ENCODE measurements at regions not wholly inside any gene's neighbourhood (a gene's known extent, or its start where the extent isn't known, plus 50 kb on each side); places are given as distances from the start of the nearest gene placed in this dataset.

DNA sequence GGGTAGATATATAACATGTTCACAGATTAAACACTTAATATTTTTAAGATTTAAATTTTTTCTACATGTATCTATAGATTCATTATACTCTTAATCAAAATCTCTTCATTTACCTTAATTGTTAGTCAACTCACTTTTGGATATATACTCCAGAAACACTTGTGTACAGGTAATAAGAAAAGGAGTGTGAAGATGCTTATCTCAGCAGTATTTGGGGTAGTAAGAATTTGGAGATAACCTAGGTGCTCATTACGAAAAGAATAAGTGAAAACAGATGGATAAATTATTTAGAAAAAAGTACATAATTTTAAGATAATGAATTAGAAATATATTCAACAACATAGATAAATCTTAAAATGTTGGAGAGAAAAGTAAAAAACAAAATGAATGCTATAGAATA is 226.5 kb upstream of the PLSCR5 start:
- H3K27ac ChIP-seq (ENCODE audit: low read length), result no peak overlapping the region
- no peaks in the 10 kb centered on the region for H3K4me1 ChIP-seq (ENCODE audit: insufficient read depth, low read length)
- H3K36me3 ChIP-seq (ENCODE audit: insufficient read depth, low read depth, low read length), result no peaks in the 10 kb centered on the region
- H3K9ac ChIP-seq (ENCODE audit: low read depth, low read length), result no peak overlapping the region
- no peak overlapping the region for H3K4me3 ChIP-seq (ENCODE audit: low read length)
- H3K9me3 ChIP-seq (ENCODE audit: insufficient read depth, low read depth, low read length), result no peaks in the 10 kb centered on the region
- H3K27me3 ChIP-seq (ENCODE audit: insufficient read depth, low read length), result no peaks in the 10 kb centered on the region

DNA sequence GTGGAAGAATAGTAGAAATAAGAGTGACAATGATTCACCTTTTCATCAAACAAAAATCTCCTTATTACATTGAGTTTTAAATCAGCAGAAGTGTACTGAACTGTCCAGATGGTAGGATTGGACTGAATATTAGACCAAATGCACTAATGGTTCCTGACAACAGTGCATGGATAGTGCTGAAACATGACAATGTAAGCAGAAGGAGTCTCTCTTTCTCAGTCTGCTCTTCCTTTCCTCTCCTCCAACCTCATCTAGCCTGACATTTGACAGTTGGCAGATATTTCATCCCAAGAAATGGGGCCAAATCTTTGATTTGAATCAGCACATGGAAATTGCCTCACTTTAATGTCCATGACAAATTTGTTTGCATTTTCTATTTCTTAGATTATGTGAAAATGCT is 225.1 kb upstream of the PLSCR5 start:
- H3K4me1 ChIP-seq (ENCODE audit: insufficient read depth, low read length), result no peaks in the 10 kb centered on the region

DNA sequence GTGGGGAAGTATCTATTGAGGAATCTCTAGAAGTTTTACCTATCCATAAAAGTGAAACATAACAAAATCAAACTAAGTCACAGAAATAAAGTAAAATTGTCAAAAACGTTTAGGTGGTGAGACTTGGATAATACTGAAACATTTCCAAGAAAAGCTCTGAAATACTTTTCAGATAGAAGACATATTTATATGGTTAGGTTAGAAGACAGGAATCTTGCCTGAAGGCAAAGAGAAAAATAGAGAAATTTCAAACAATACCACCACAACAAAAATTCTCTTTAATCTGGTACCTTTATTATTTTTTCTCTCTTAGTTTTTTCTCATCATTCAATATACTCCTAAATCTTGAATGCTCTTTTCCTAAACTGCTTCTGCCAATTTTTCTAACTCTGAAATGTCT is 222.7 kb upstream of the PLSCR5 start:
- H3K27ac ChIP-seq (ENCODE audit: low read length), result no peak overlapping the region

More for the DNA sequence above, 225.1 kb upstream of the PLSCR5 start:
- Histone ChIP-seq H3K36me3 (ENCODE audit: insufficient read depth, low read depth, low read length) (no peaks in the 10 kb centered on the region), H3K9ac (ENCODE audit: low read depth, low read length) (no peak overlapping the region), H3K4me3 (ENCODE audit: low read length) (no peak overlapping the region), H3K27ac (ENCODE audit: low read length) (no peak overlapping the region), H3K27me3 (ENCODE audit: insufficient read depth, low read length) (no peaks in the 10 kb centered on the region), H3K9me3 (ENCODE audit: insufficient read depth, low read depth, low read length) (no peaks in the 10 kb centered on the region)

GRCh38 chr3:146823622-146824021 is 218.5 kb upstream of the PLSCR5 start:
- no peak overlapping the region for H3K9ac ChIP-seq (ENCODE audit: low read depth, low read length)
- no peak overlapping the region for H3K27ac ChIP-seq (ENCODE audit: low read length)
- no peaks in the 10 kb centered on the region for H3K36me3 ChIP-seq (ENCODE audit: insufficient read depth, low read depth, low read length)
- H3K27me3 ChIP-seq (ENCODE audit: insufficient read depth, low read length), result no peaks in the 10 kb centered on the region
- H3K9me3 ChIP-seq (ENCODE audit: insufficient read depth, low read depth, low read length), result no peaks in the 10 kb centered on the region
- H3K4me3 ChIP-seq (ENCODE audit: low read length), result no peak overlapping the region
- no peaks in the 10 kb centered on the region for H3K4me1 ChIP-seq (ENCODE audit: insufficient read depth, low read length)

More for the DNA sequence above, 222.7 kb upstream of the PLSCR5 start:
- Histone ChIP-seq H3K9ac (ENCODE audit: low read depth, low read length) (no peak overlapping the region), H3K4me3 (ENCODE audit: low read length) (no peak overlapping the region), H3K36me3 (ENCODE audit: insufficient read depth, low read depth, low read length) (no peaks in the 10 kb centered on the region), H3K27me3 (ENCODE audit: insufficient read depth, low read length) (no peaks in the 10 kb centered on the region), H3K4me1 (ENCODE audit: insufficient read depth, low read length) (no peaks in the 10 kb centered on the region), H3K9me3 (ENCODE audit: insufficient read depth, low read depth, low read length) (no peaks in the 10 kb centered on the region)

GRCh38 chr3:146818866-146819265 is 213.7 kb upstream of the PLSCR5 start:
- H3K9me3 ChIP-seq (ENCODE audit: insufficient read depth, low read depth, low read length), result no peaks in the 10 kb centered on the region
- H3K27ac ChIP-seq (ENCODE audit: low read length), result no peak overlapping the region
- H3K36me3 ChIP-seq (ENCODE audit: insufficient read depth, low read depth, low read length), result no peaks in the 10 kb centered on the region
- H3K4me1 ChIP-seq (ENCODE audit: insufficient read depth, low read length), result no peaks in the 10 kb centered on the region
- no peak overlapping the region for H3K4me3 ChIP-seq (ENCODE audit: low read length)
- no peaks in the 10 kb centered on the region for H3K27me3 ChIP-seq (ENCODE audit: insufficient read depth, low read length)
- no peak overlapping the region for H3K9ac ChIP-seq (ENCODE audit: low read depth, low read length)

DNA sequence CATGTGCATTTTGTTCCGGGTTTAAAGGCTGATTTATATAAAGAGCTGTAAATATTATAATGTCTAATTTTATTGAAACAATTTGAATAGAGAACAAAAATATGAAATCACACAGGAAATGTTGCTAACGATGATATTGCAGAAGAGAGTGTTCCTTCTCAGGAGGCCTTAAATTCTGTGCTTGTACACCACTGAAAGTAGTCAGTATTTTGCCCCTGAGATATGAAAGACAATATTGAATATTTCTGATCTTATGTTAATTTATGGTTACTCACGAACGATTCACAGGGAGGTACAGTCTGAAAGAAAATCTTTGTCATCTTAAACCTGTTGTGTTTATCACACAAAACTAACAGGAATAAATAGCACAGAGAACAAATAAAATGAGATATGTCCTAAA is 213.2 kb upstream of the PLSCR5 start:
- Histone ChIP-seq H3K27ac (ENCODE audit: low read length) (no peak overlapping the region), H3K4me3 (ENCODE audit: low read length) (no peak overlapping the region), H3K36me3 (ENCODE audit: insufficient read depth, low read depth, low read length) (no peaks in the 10 kb centered on the region), H3K4me1 (ENCODE audit: insufficient read depth, low read length) (no peaks in the 10 kb centered on the region), H3K9me3 (ENCODE audit: insufficient read depth, low read depth, low read length) (no peaks in the 10 kb centered on the region), H3K27me3 (ENCODE audit: insufficient read depth, low read length) (no peaks in the 10 kb centered on the region), H3K9ac (ENCODE audit: low read depth, low read length) (no peak overlapping the region)

- no peaks in the 10 kb centered on the region for H3K9me3 ChIP-seq (ENCODE audit: insufficient read depth, low read depth, low read length)
- H3K27ac ChIP-seq (ENCODE audit: low read length), result no peak overlapping the region
- H3K4me1 ChIP-seq (ENCODE audit: insufficient read depth, low read length), result no peaks in the 10 kb centered on the region
- H3K9ac ChIP-seq (ENCODE audit: low read depth, low read length), result no peak overlapping the region
- H3K4me3 ChIP-seq (ENCODE audit: low read length), result no peak overlapping the region
- H3K27me3 ChIP-seq (ENCODE audit: insufficient read depth, low read length), result no peaks in the 10 kb centered on the region
- no peaks in the 10 kb centered on the region for H3K36me3 ChIP-seq (ENCODE audit: insufficient read depth, low read depth, low read length)
Measured at GRCh38 chr3:146817704-146818103, 212.6 kb upstream of the PLSCR5 start.

DNA sequence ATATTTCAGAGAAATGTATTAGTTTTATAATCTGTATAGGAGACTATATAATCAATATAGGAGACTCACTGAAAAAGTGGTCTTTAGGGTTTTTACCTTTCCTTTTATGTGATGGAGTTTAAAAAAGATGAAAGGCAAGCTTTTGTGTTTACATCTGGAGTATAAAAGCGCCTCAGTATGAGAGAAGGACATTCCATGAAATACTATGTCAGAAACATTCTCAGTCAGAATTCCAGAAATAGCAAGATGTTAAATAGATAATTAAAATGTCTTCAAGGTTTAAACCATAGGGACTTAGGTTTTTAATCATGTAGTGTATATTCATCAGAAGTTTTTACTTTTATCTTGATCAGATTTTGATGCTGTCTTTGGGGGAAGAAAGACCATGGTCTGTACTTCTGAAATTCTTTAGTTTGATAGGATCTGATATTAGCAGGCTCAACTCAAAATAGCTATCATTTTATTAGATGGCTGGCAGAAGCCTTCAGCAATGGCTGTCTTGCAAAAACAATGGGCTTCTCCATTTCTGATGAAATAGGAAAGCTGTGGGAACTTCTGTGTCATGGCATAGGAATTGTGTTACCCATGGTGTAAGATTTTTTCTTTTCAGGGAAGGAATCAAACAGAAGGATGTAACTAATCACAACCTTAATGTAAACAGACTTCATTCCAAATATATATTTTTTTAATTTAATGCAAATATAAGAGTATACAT is 209.6 kb upstream of the PLSCR5 start:
- no peaks in the 10 kb centered on the region for H3K4me1 ChIP-seq (ENCODE audit: insufficient read depth, low read length)
- H3K27me3 ChIP-seq (ENCODE audit: insufficient read depth, low read length), result no peaks in the 10 kb centered on the region
- no peaks in the 10 kb centered on the region for H3K9me3 ChIP-seq (ENCODE audit: insufficient read depth, low read depth, low read length)
- no peak overlapping the region for H3K4me3 ChIP-seq (ENCODE audit: low read length)
- H3K36me3 ChIP-seq (ENCODE audit: insufficient read depth, low read depth, low read length), result no peaks in the 10 kb centered on the region
- H3K27ac ChIP-seq (ENCODE audit: low read length), result no peak overlapping the region
- H3K9ac ChIP-seq (ENCODE audit: low read depth, low read length), result no peak overlapping the region

DNA sequence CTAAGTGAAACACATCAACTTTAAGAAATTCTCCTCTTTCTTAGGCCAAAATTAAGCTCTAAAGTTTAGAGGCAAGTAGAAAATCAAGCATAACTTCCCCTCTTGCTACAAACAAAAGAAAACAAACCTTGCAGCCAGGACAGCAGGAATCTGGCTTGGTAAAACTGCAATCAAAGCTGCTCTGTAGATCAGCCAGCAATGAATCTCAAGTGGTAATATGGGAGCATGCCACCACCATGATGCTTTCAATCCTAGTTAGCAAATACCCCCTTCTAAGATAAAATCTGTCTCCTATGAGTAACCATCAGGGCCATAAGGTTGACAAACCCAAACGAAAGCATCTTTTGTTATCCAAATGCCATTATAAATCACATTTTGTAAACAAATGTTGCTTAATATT is 208.3 kb upstream of the PLSCR5 start:
- H3K4me3 ChIP-seq (ENCODE audit: low read length), result no peak overlapping the region
- no peak overlapping the region for H3K27ac ChIP-seq (ENCODE audit: low read length)
- no peaks in the 10 kb centered on the region for H3K36me3 ChIP-seq (ENCODE audit: insufficient read depth, low read depth, low read length)
- H3K9me3 ChIP-seq (ENCODE audit: insufficient read depth, low read depth, low read length), result no peaks in the 10 kb centered on the region
- no peaks in the 10 kb centered on the region for H3K4me1 ChIP-seq (ENCODE audit: insufficient read depth, low read length)
- no peaks in the 10 kb centered on the region for H3K27me3 ChIP-seq (ENCODE audit: insufficient read depth, low read length)
- H3K9ac ChIP-seq (ENCODE audit: low read depth, low read length), result no peak overlapping the region

- Histone ChIP-seq H3K27ac (ENCODE audit: low read length) (no peak overlapping the region), H3K4me3 (ENCODE audit: low read length) (no peak overlapping the region), H3K9ac (ENCODE audit: low read depth, low read length) (no peak overlapping the region), H3K4me1 (ENCODE audit: insufficient read depth, low read length) (no peaks in the 10 kb centered on the region), H3K27me3 (ENCODE audit: insufficient read depth, low read length) (no peaks in the 10 kb centered on the region), H3K36me3 (ENCODE audit: insufficient read depth, low read depth, low read length) (no peaks in the 10 kb centered on the region), H3K9me3 (ENCODE audit: insufficient read depth, low read depth, low read length) (no peaks in the 10 kb centered on the region)
Measured at GRCh38 chr3:146803745-146804144, 198.6 kb upstream of the PLSCR5 start.

GRCh38 chr3:146801492-146801891 is 196.3 kb upstream of the PLSCR5 start:
- Histone ChIP-seq H3K4me1 (ENCODE audit: insufficient read depth, low read length) (no peaks in the 10 kb centered on the region), H3K9ac (ENCODE audit: low read depth, low read length) (no peak overlapping the region), H3K27ac (ENCODE audit: low read length) (no peak overlapping the region), H3K4me3 (ENCODE audit: low read length) (no peak overlapping the region), H3K36me3 (ENCODE audit: insufficient read depth, low read depth, low read length) (no peaks in the 10 kb centered on the region), H3K27me3 (ENCODE audit: insufficient read depth, low read length) (no peaks in the 10 kb centered on the region), H3K9me3 (ENCODE audit: insufficient read depth, low read depth, low read length) (no peaks in the 10 kb centered on the region)

- Histone ChIP-seq H3K4me1 (ENCODE audit: insufficient read depth, low read length) (peaks cover 4% of the 10 kb centered on the region; the same call in 1 of the 2 replicates), H3K36me3 (ENCODE audit: insufficient read depth, low read depth, low read length) (no peaks in the 10 kb centered on the region), H3K27me3 (ENCODE audit: insufficient read depth, low read length) (no peaks in the 10 kb centered on the region), H3K4me3 (ENCODE audit: low read length) (no peak overlapping the region), H3K27ac (ENCODE audit: low read length) (no peak overlapping the region), H3K9me3 (ENCODE audit: insufficient read depth, low read depth, low read length) (no peaks in the 10 kb centered on the region), H3K9ac (ENCODE audit: low read depth, low read length) (no peak overlapping the region)
Measured at GRCh38 chr3:146800484-146800883, 195.3 kb upstream of the PLSCR5 start.

Data from iPS-20b (cell line).